ENCODE measurements at regions not wholly inside any gene's neighbourhood (a gene's known extent, or its start where the extent isn't known, plus 50 kb on each side); places are given as distances from the start of the nearest gene placed in this dataset.

- H3K27ac ChIP-seq (ENCODE audit: low read depth, low read length) = no peak overlapping the region
Measured at GRCh38 chr20:52869276-52869675, 102.9 kb upstream of the TSHZ2 start.

GRCh38 chr20:52867305-52867704 is 104.9 kb upstream of the TSHZ2 start:
- H3K27me3 ChIP-seq (ENCODE audit: control insufficient read depth in 5 of 5, insufficient read depth in 4 of 5, low read length in 5 of 5) = no peaks in the 10 kb centered on the region
- H3K4me1 ChIP-seq (ENCODE audit: control insufficient read depth in 5 of 5, insufficient read depth in 5 of 5, low read length in 5 of 5) = no peaks in the 10 kb centered on the region
- H3K4me3 ChIP-seq (ENCODE audit: low read depth in 1 of 5, low read length in 5 of 5) = no peak overlapping the region

More at GRCh38 chr20:52869276-52869675, 102.9 kb upstream of the TSHZ2 start:
- Histone ChIP-seq H3K27me3 (ENCODE audit: control insufficient read depth in 5 of 5, insufficient read depth in 4 of 5, low read length in 5 of 5) (no peaks in the 10 kb centered on the region), H3K4me3 (ENCODE audit: low read depth in 1 of 5, low read length in 5 of 5) (no peak overlapping the region), H3K36me3 (ENCODE audit: control insufficient read depth in 5 of 5, insufficient read depth in 5 of 5, low read length in 5 of 5) (no peaks in the 10 kb centered on the region), H3K9ac (ENCODE audit: low read length in 5 of 5) (no peak overlapping the region), H3K9me3 (ENCODE audit: control insufficient read depth in 5 of 5, low read length in 5 of 5) (peaks cover 0 to 3% (median 0%) of the 10 kb centered on the region in 5 donors), H3K4me1 (ENCODE audit: control insufficient read depth in 5 of 5, insufficient read depth in 5 of 5, low read length in 5 of 5) (no peaks in the 10 kb centered on the region)

GRCh38 chr20:52864916-52865605 is 107.1 kb upstream of the TSHZ2 start:
- Histone ChIP-seq H3K27me3 (ENCODE audit: control insufficient read depth in 5 of 5, insufficient read depth in 4 of 5, low read length in 5 of 5) (no peaks in the 10 kb centered on the region), H3K4me3 (ENCODE audit: low read depth in 1 of 5, low read length in 5 of 5) (no peak overlapping the region), H3K36me3 (ENCODE audit: control insufficient read depth in 5 of 5, insufficient read depth in 5 of 5, low read length in 5 of 5) (no peaks in the 10 kb centered on the region), H3K9me3 (ENCODE audit: control insufficient read depth in 5 of 5, low read length in 5 of 5) (peaks cover 0 to 3% (median 0%) of the 10 kb centered on the region in 5 donors), H3K9ac (ENCODE audit: low read length in 5 of 5) (no peak overlapping the region), H3K4me1 (ENCODE audit: control insufficient read depth in 5 of 5, insufficient read depth in 5 of 5, low read length in 5 of 5) (no peaks in the 10 kb centered on the region), H3K27ac (ENCODE audit: low read depth, low read length) (no peak overlapping the region)

More at GRCh38 chr20:52867305-52867704, 104.9 kb upstream of the TSHZ2 start:
- peaks cover 0 to 3% (median 0%) of the 10 kb centered on the region in 5 donors for H3K9me3 ChIP-seq (ENCODE audit: control insufficient read depth in 5 of 5, low read length in 5 of 5)
- H3K36me3 ChIP-seq (ENCODE audit: control insufficient read depth in 5 of 5, insufficient read depth in 5 of 5, low read length in 5 of 5) = no peaks in the 10 kb centered on the region
- no peak overlapping the region for H3K27ac ChIP-seq (ENCODE audit: low read depth, low read length)
- no peak overlapping the region for H3K9ac ChIP-seq (ENCODE audit: low read length in 5 of 5)

- Histone ChIP-seq H3K27me3 (ENCODE audit: control insufficient read depth in 5 of 5, insufficient read depth in 4 of 5, low read length in 5 of 5) (no peaks in the 10 kb centered on the region), H3K9ac (ENCODE audit: low read length in 5 of 5) (no peak overlapping the region), H3K4me1 (ENCODE audit: control insufficient read depth in 5 of 5, insufficient read depth in 5 of 5, low read length in 5 of 5) (peaks cover 0 to 4% (median 0%) of the 10 kb centered on the region in 5 donors), H3K9me3 (ENCODE audit: control insufficient read depth in 5 of 5, low read length in 5 of 5) (no peaks in the 10 kb centered on the region), H3K27ac (ENCODE audit: low read depth, low read length) (no peak overlapping the region), H3K4me3 (ENCODE audit: low read depth in 1 of 5, low read length in 5 of 5) (no peak overlapping the region), H3K36me3 (ENCODE audit: control insufficient read depth in 5 of 5, insufficient read depth in 5 of 5, low read length in 5 of 5) (no peaks in the 10 kb centered on the region)
Measured at GRCh38 chr20:52859156-52859876, 112.8 kb upstream of the TSHZ2 start.

- no peaks in the 10 kb centered on the region for H3K36me3 ChIP-seq (ENCODE audit: control insufficient read depth in 5 of 5, insufficient read depth in 5 of 5, low read length in 5 of 5)
- no peak overlapping the region for H3K9ac ChIP-seq (ENCODE audit: low read length in 5 of 5)
- no peaks in the 10 kb centered on the region for H3K27me3 ChIP-seq (ENCODE audit: control insufficient read depth in 5 of 5, insufficient read depth in 4 of 5, low read length in 5 of 5)
- H3K4me3 ChIP-seq (ENCODE audit: low read depth in 1 of 5, low read length in 5 of 5) = no peak overlapping the region
- no peaks in the 10 kb centered on the region for H3K4me1 ChIP-seq (ENCODE audit: control insufficient read depth in 5 of 5, insufficient read depth in 5 of 5, low read length in 5 of 5)
- H3K9me3 ChIP-seq (ENCODE audit: control insufficient read depth in 5 of 5, low read length in 5 of 5) = no peaks in the 10 kb centered on the region
- no peak overlapping the region for H3K27ac ChIP-seq (ENCODE audit: low read depth, low read length)
Measured at GRCh38 chr20:52852714-52853113, 119.4 kb upstream of the TSHZ2 start.

GRCh38 chr20:52847731-52848359 is 124.3 kb upstream of the TSHZ2 start:
- Histone ChIP-seq H3K27ac (ENCODE audit: low read depth, low read length) (no peak overlapping the region), H3K9ac (ENCODE audit: low read length in 5 of 5) (no peak overlapping the region), H3K36me3 (ENCODE audit: control insufficient read depth in 5 of 5, insufficient read depth in 5 of 5, low read length in 5 of 5) (no peaks in the 10 kb centered on the region), H3K27me3 (ENCODE audit: control insufficient read depth in 5 of 5, insufficient read depth in 4 of 5, low read length in 5 of 5) (peaks cover 0 to 2% (median 0%) of the 10 kb centered on the region in 5 donors), H3K9me3 (ENCODE audit: control insufficient read depth in 5 of 5, low read length in 5 of 5) (no peaks in the 10 kb centered on the region), H3K4me3 (ENCODE audit: low read depth in 1 of 5, low read length in 5 of 5) (no peak overlapping the region), H3K4me1 (ENCODE audit: control insufficient read depth in 5 of 5, insufficient read depth in 5 of 5, low read length in 5 of 5) (no peaks in the 10 kb centered on the region)

GRCh38 chr20:52847029-52847660 is 125.0 kb upstream of the TSHZ2 start:
- Histone ChIP-seq H3K36me3 (ENCODE audit: control insufficient read depth in 5 of 5, insufficient read depth in 5 of 5, low read length in 5 of 5) (no peaks in the 10 kb centered on the region), H3K9ac (ENCODE audit: low read length in 5 of 5) (no peak overlapping the region), H3K4me3 (ENCODE audit: low read depth in 1 of 5, low read length in 5 of 5) (no peak overlapping the region), H3K4me1 (ENCODE audit: control insufficient read depth in 5 of 5, insufficient read depth in 5 of 5, low read length in 5 of 5) (no peaks in the 10 kb centered on the region), H3K9me3 (ENCODE audit: control insufficient read depth in 5 of 5, low read length in 5 of 5) (no peaks in the 10 kb centered on the region), H3K27ac (ENCODE audit: low read depth, low read length) (no peak overlapping the region), H3K27me3 (ENCODE audit: control insufficient read depth in 5 of 5, insufficient read depth in 4 of 5, low read length in 5 of 5) (peaks cover 0 to 2% (median 0%) of the 10 kb centered on the region in 5 donors)

- H3K9ac ChIP-seq (ENCODE audit: low read length in 5 of 5) = no peak overlapping the region
- H3K27ac ChIP-seq (ENCODE audit: low read depth, low read length) = no peak overlapping the region
- peaks cover 0 to 2% (median 0%) of the 10 kb centered on the region in 5 donors for H3K4me1 ChIP-seq (ENCODE audit: control insufficient read depth in 5 of 5, insufficient read depth in 5 of 5, low read length in 5 of 5)
- no peaks in the 10 kb centered on the region for H3K9me3 ChIP-seq (ENCODE audit: control insufficient read depth in 5 of 5, low read length in 5 of 5)
- peaks cover 0 to 2% (median 0%) of the 10 kb centered on the region in 5 donors for H3K27me3 ChIP-seq (ENCODE audit: control insufficient read depth in 5 of 5, insufficient read depth in 4 of 5, low read length in 5 of 5)
- H3K36me3 ChIP-seq (ENCODE audit: control insufficient read depth in 5 of 5, insufficient read depth in 5 of 5, low read length in 5 of 5) = no peaks in the 10 kb centered on the region
- no peak overlapping the region for H3K4me3 ChIP-seq (ENCODE audit: low read depth in 1 of 5, low read length in 5 of 5)
Measured at GRCh38 chr20:52845044-52845443, 127.1 kb upstream of the TSHZ2 start.

- no peaks in the 10 kb centered on the region for H3K36me3 ChIP-seq (ENCODE audit: control insufficient read depth in 5 of 5, insufficient read depth in 5 of 5, low read length in 5 of 5)
- H3K4me1 ChIP-seq (ENCODE audit: control insufficient read depth in 5 of 5, insufficient read depth in 5 of 5, low read length in 5 of 5) = peaks cover 0 to 2% (median 0%) of the 10 kb centered on the region in 5 donors
- H3K9me3 ChIP-seq (ENCODE audit: control insufficient read depth in 5 of 5, low read length in 5 of 5) = no peaks in the 10 kb centered on the region
- H3K27ac ChIP-seq (ENCODE audit: low read depth, low read length) = no peak overlapping the region
- H3K9ac ChIP-seq (ENCODE audit: low read length in 5 of 5) = no peak overlapping the region
- no peak overlapping the region for H3K4me3 ChIP-seq (ENCODE audit: low read depth in 1 of 5, low read length in 5 of 5)
- peaks cover 0 to 2% (median 0%) of the 10 kb centered on the region in 5 donors for H3K27me3 ChIP-seq (ENCODE audit: control insufficient read depth in 5 of 5, insufficient read depth in 4 of 5, low read length in 5 of 5)
Measured at GRCh38 chr20:52843425-52843824, 128.7 kb upstream of the TSHZ2 start.

Measured in subcutaneous abdominal adipose tissue (tissue), 5 donors.